ENCODE measurements at regions not wholly inside any gene's neighbourhood (a gene's known extent, or its start where the extent isn't known, plus 50 kb on each side); places are given as distances from the start of the nearest gene placed in this dataset.

- DNase-seq (no peak), ATAC-seq (replicated peaks in 1 of 2) (no peak)
- H3K27me3 Mint-ChIP-seq (ENCODE audit: low read depth), result peaks cover 12% of the 10 kb centered on the region
- no peaks in the 10 kb centered on the region for H3K9me3 Mint-ChIP-seq
- no peaks in the 10 kb centered on the region for H3K36me3 Mint-ChIP-seq (ENCODE audit: insufficient read depth in 2 of 2)
- H3K4me3 Mint-ChIP-seq, result no peak overlapping the region
- H3K27ac Mint-ChIP-seq, result no peak overlapping the region
- no peaks in the 10 kb centered on the region for H3K4me1 Mint-ChIP-seq (ENCODE audit: low read depth)
Observed at GRCh38 chr14:101369194-101369915, 191.9 kb upstream of the DIO3 start.

GRCh38 chr14:101369916-101370592 is 191.2 kb upstream of the DIO3 start:
- no peaks in the 10 kb centered on the region for H3K9me3 Mint-ChIP-seq
- DNase-seq, result no peak
- H3K4me3 Mint-ChIP-seq, result no peak overlapping the region
- no peaks in the 10 kb centered on the region for H3K36me3 Mint-ChIP-seq (ENCODE audit: insufficient read depth in 2 of 2)
- ATAC-seq (replicated peaks in 1 of 2), result no peak
- peaks cover 19% of the 10 kb centered on the region for H3K27me3 Mint-ChIP-seq (ENCODE audit: low read depth)
- no peak overlapping the region for H3K27ac Mint-ChIP-seq
- H3K4me1 Mint-ChIP-seq (ENCODE audit: low read depth), result no peaks in the 10 kb centered on the region

GRCh38 chr14:101370593-101371569 is 190.4 kb upstream of the DIO3 start:
- H3K4me1 Mint-ChIP-seq (ENCODE audit: low read depth), result no peaks in the 10 kb centered on the region
- H3K36me3 Mint-ChIP-seq (ENCODE audit: insufficient read depth in 2 of 2), result no peaks in the 10 kb centered on the region
- peaks cover 22% of the 10 kb centered on the region for H3K27me3 Mint-ChIP-seq (ENCODE audit: low read depth)
- no peak overlapping the region for H3K4me3 Mint-ChIP-seq
- ATAC-seq (replicated peaks in 1 of 2) (no peak), DNase-seq (no peak)
- H3K27ac Mint-ChIP-seq, result no peak overlapping the region
- no peaks in the 10 kb centered on the region for H3K9me3 Mint-ChIP-seq

- ATAC-seq (replicated peaks in 1 of 2) (no peak), DNase-seq (no peak)
- Mint-ChIP-seq H3K36me3 (ENCODE audit: insufficient read depth in 2 of 2) (no peaks in the 10 kb centered on the region), H3K9me3 (no peaks in the 10 kb centered on the region), H3K4me1 (ENCODE audit: low read depth) (no peaks in the 10 kb centered on the region), H3K4me3 (no peak overlapping the region), H3K27ac (no peak overlapping the region), H3K27me3 (ENCODE audit: low read depth) (peaks cover 22% of the 10 kb centered on the region)
Observed at GRCh38 chr14:101371799-101372793, 189.2 kb upstream of the DIO3 start.

- Mint-ChIP-seq H3K27ac (no peak overlapping the region), H3K27me3 (ENCODE audit: low read depth) (peaks cover 22% of the 10 kb centered on the region), H3K4me1 (ENCODE audit: low read depth) (no peaks in the 10 kb centered on the region), H3K9me3 (no peaks in the 10 kb centered on the region), H3K4me3 (no peak overlapping the region), H3K36me3 (ENCODE audit: insufficient read depth in 2 of 2) (no peaks in the 10 kb centered on the region)
- ATAC-seq (replicated peaks in 1 of 2) (no peak), DNase-seq (no peak)
Observed at GRCh38 chr14:101372894-101373620, 188.2 kb upstream of the DIO3 start.

GRCh38 chr14:101373690-101374295 is 187.5 kb upstream of the DIO3 start:
- Mint-ChIP-seq H3K4me3 (no peak overlapping the region), H3K36me3 (ENCODE audit: insufficient read depth in 2 of 2) (no peaks in the 10 kb centered on the region), H3K27ac (no peak overlapping the region), H3K9me3 (no peaks in the 10 kb centered on the region), H3K27me3 (ENCODE audit: low read depth) (peaks cover 22% of the 10 kb centered on the region), H3K4me1 (ENCODE audit: low read depth) (no peaks in the 10 kb centered on the region)
- ATAC-seq (replicated peaks in 1 of 2) (no peak), DNase-seq (no peak)

- Mint-ChIP-seq H3K27ac (no peak overlapping the region), H3K36me3 (ENCODE audit: insufficient read depth in 2 of 2) (no peaks in the 10 kb centered on the region), H3K27me3 (ENCODE audit: low read depth) (peaks cover 22% of the 10 kb centered on the region), H3K4me1 (ENCODE audit: low read depth) (no peaks in the 10 kb centered on the region), H3K4me3 (no peak overlapping the region), H3K9me3 (no peaks in the 10 kb centered on the region)
- DNase-seq, result no peak
- no peak for ATAC-seq (replicated peaks in 1 of 2)
Observed at GRCh38 chr14:101374373-101375338, 186.6 kb upstream of the DIO3 start.

- Mint-ChIP-seq H3K9me3 (peaks cover 0 to 2% of the 10 kb centered on the region in 2 donors), H3K4me3 (no peak overlapping the region), H3K27ac (no peak overlapping the region), H3K4me1 (ENCODE audit: low read depth) (no peaks in the 10 kb centered on the region), H3K27me3 (ENCODE audit: low read depth) (peaks cover 14% of the 10 kb centered on the region), H3K36me3 (ENCODE audit: insufficient read depth in 2 of 2) (peaks cover 0 to 2% of the 10 kb centered on the region in 2 donors)
- ATAC-seq (replicated peaks in 1 of 2), result no peak
- no peak for DNase-seq
Observed at GRCh38 chr14:101377069-101377468, 184.2 kb upstream of the DIO3 start.

- ATAC-seq (replicated peaks in 1 of 2) (no peak), DNase-seq (no peak)
- no peak overlapping the region for H3K4me3 Mint-ChIP-seq
- no peaks in the 10 kb centered on the region for H3K4me1 Mint-ChIP-seq (ENCODE audit: low read depth)
- H3K27ac Mint-ChIP-seq, result no peak overlapping the region
- peaks cover 9 to 10% of the 10 kb centered on the region in 2 donors for H3K9me3 Mint-ChIP-seq
- peaks cover 3 to 7% of the 10 kb centered on the region in 2 donors for H3K36me3 Mint-ChIP-seq (ENCODE audit: insufficient read depth in 2 of 2)
- H3K27me3 Mint-ChIP-seq (ENCODE audit: low read depth), result peaks cover 5% of the 10 kb centered on the region
Observed at GRCh38 chr14:101379842-101380241, 181.5 kb upstream of the DIO3 start.

- ATAC-seq (replicated peaks in 1 of 2) (no peak), DNase-seq (no peak)
- no peaks in the 10 kb centered on the region for H3K4me1 Mint-ChIP-seq (ENCODE audit: low read depth)
- H3K36me3 Mint-ChIP-seq (ENCODE audit: insufficient read depth in 2 of 2), result peaks cover 3 to 9% of the 10 kb centered on the region in 2 donors
- H3K27me3 Mint-ChIP-seq (ENCODE audit: low read depth), result no peaks in the 10 kb centered on the region
- no peak overlapping the region for H3K4me3 Mint-ChIP-seq
- H3K27ac Mint-ChIP-seq, result no peak overlapping the region
- peaks cover 9 to 13% of the 10 kb centered on the region in 2 donors for H3K9me3 Mint-ChIP-seq
Observed at GRCh38 chr14:101380512-101380911, 180.8 kb upstream of the DIO3 start.

- Mint-ChIP-seq H3K27me3 (ENCODE audit: low read depth) (no peaks in the 10 kb centered on the region), H3K9me3 (peaks cover 9 to 13% of the 10 kb centered on the region in 2 donors), H3K4me1 (ENCODE audit: low read depth) (no peaks in the 10 kb centered on the region), H3K4me3 (no peak overlapping the region), H3K36me3 (ENCODE audit: insufficient read depth in 2 of 2) (peaks cover 3 to 9% of the 10 kb centered on the region in 2 donors), H3K27ac (no peak overlapping the region)
- ATAC-seq (replicated peaks in 1 of 2), result no peak
- no peak for DNase-seq
Observed at GRCh38 chr14:101380940-101381339, 180.4 kb upstream of the DIO3 start.

Measured in activated T-cell treated with anti-CD3 and anti-CD28 coated beads, Interleukin-2, amount 50 U/mL, for 72 hours (primary cell).